GM03348 (cell line): ENCODE measurements at regions not wholly inside any gene's neighbourhood (a gene's known extent, or its start where the extent isn't known, plus 50 kb on each side); places are given as distances from the start of the nearest gene placed in this dataset.
A peak's percentile ranks its signal among the peaks of the same experiment; 100 is the strongest.

Experiments used
- DNase-seq: peaks from one replicate; pipeline ENCODE4 v3.0.0; 2012; ENCODE audit warnings: low spot score

GRCh38 chr11:112357488-112357887 lies 96.8 kb upstream of the PLET1 start:
- DNase-seq: no peak

- no peak for DNase-seq
Observed at GRCh38 chr11:112361396-112361795, 100.7 kb upstream of the PLET1 start.

GRCh38 chr11:112363527-112363926 lies 102.9 kb upstream of the PLET1 start:
- peak; percentile 32 for DNase-seq

- peak; percentile 60 for DNase-seq
Observed at GRCh38 chr11:112364962-112365481, 104.4 kb upstream of the PLET1 start.

GRCh38 chr11:112366012-112366411 lies 105.4 kb upstream of the PLET1 start:
- DNase-seq: no peak

GRCh38 chr11:112366777-112367176 lies 106.1 kb upstream of the PLET1 start:
- no peak for DNase-seq

- DNase-seq: no peak
Observed at GRCh38 chr11:112367461-112367860, 106.8 kb upstream of the PLET1 start.

- no peak for DNase-seq
Observed at GRCh38 chr11:112367895-112368294, 107.2 kb upstream of the PLET1 start.

GRCh38 chr11:112368381-112368780 lies 107.7 kb upstream of the PLET1 start:
- DNase-seq: no peak

GRCh38 chr11:112369374-112369773 lies 108.7 kb upstream of the PLET1 start:
- no peak for DNase-seq

GRCh38 chr11:112369916-112370315 lies 109.3 kb upstream of the PLET1 start:
- DNase-seq: no peak

- no peak for DNase-seq
Observed at GRCh38 chr11:112374486-112375140, 114.0 kb upstream of the PLET1 start.

- no peak for DNase-seq
Observed at GRCh38 chr11:112377946-112378345, 117.3 kb upstream of the PLET1 start.

GRCh38 chr11:112380464-112380863 lies 119.8 kb upstream of the PLET1 start:
- DNase-seq: no peak

GRCh38 chr11:112381578-112381977 lies 120.9 kb upstream of the PLET1 start:
- no peak for DNase-seq

GRCh38 chr11:112382561-112382960 lies 121.9 kb upstream of the PLET1 start:
- DNase-seq: no peak

- DNase-seq: no peak
Observed at GRCh38 chr11:112388496-112388895, 127.8 kb upstream of the PLET1 start.

- no peak for DNase-seq
Observed at GRCh38 chr11:112391086-112391485, 130.4 kb upstream of the PLET1 start.

GRCh38 chr11:112392904-112393303 lies 132.2 kb upstream of the PLET1 start:
- no peak for DNase-seq

- DNase-seq: no peak
Observed at GRCh38 chr11:112394304-112394703, 133.6 kb upstream of the PLET1 start.

- DNase-seq: no peak
Observed at GRCh38 chr11:112396076-112396475, 135.4 kb upstream of the PLET1 start.

GRCh38 chr11:112398798-112399478 lies 138.3 kb upstream of the PLET1 start:
- no peak for DNase-seq

GRCh38 chr11:112400476-112401014 lies 139.9 kb upstream of the PLET1 start:
- DNase-seq: no peak
